GM23338 (cell line): ENCODE measurements at regions not wholly inside any gene's neighbourhood (a gene's known extent, or its start where the extent isn't known, plus 50 kb on each side); places are given as distances from the start of the nearest gene placed in this dataset.

Experiments used
- CREB1 ChIP-seq: fragments of 250-450 bp; sonication (Bioruptor Pico); IDR thresholded peaks from 2 replicates; pipeline ENCODE4 v1.5.0; 2020; ENCODE audit warnings: low read depth, mild to moderate bottlenecking, moderate library complexity
- CTCF ChIP-seq, 2 experiments: fragments of 200-600 bp in 1 of 2; sonication (generic) in 1 of 2; conservative IDR thresholded peaks; 2 replicates each; pipeline versions ENCODE4 v1.5.1 to v1.6.1; 2016 to 2017; ENCODE audit warnings: antibody characterized with exemption in 2 of 2, low read depth in 2 of 2, mild to moderate bottlenecking in 2 of 2, moderate library complexity in 1 of 2
- ETS1 ChIP-seq: IDR thresholded peaks from 2 replicates; pipeline ENCODE4 v1.6.1; 2016; ENCODE audit warnings: antibody characterized with exemption
- EZH2 ChIP-seq: fragments of 200-600 bp; sonication (generic); IDR thresholded peaks from one replicate; pipeline ENCODE4 v1.8.0; 2017; ENCODE audit warnings: antibody characterized with exemption, mild to moderate bottlenecking, low read depth; ENCODE audit not compliant: unreplicated experiment
- EZH2phosphoT487 ChIP-seq: fragments of 200-600 bp; sonication (generic); IDR thresholded peaks from one replicate; pipeline ENCODE4 v1.8.1; 2018; ENCODE audit warnings: antibody characterized with exemption; ENCODE audit not compliant: unreplicated experiment
- JUNB ChIP-seq: IDR thresholded peaks from one replicate; pipeline ENCODE4 v1.6.1; 2016; ENCODE audit warnings: antibody characterized with exemption; ENCODE audit not compliant: unreplicated experiment
- POLR2AphosphoS5 ChIP-seq: IDR thresholded peaks from 2 replicates; pipeline ENCODE4 v1.6.1; 2016; ENCODE audit warnings: antibody characterized with exemption, low read depth
- REST ChIP-seq: IDR thresholded peaks from one replicate; pipeline ENCODE4 v1.6.1; 2018; ENCODE audit warnings: antibody characterized with exemption; ENCODE audit not compliant: unreplicated experiment

- TF ChIP-seq CTCF (conservative IDR thresholded peaks at IDR 0.05; ENCODE audit: low read depth in 2 of 2) (no peak), EZH2 (no peak), REST (no peak), POLR2AphosphoS5 (no peak), JUNB (no peak), CREB1 (CRISPR knock-in tag) (no peak), ETS1 (no peak), EZH2phosphoT487 (no peak)
Observed at GRCh38 chr12:90299666-90300065, 591.0 kb upstream of the ATP2B1 start.
